LNCAP (cell line): ENCODE measurements at regions not wholly inside any gene's neighbourhood (a gene's known extent, or its start where the extent isn't known, plus 50 kb on each side); places are given as distances from the start of the nearest gene placed in this dataset.

Experiments
- CTCF ChIP-seq: fragments of 450-650 bp; IDR thresholded peaks from 2 replicates; pipeline ENCODE4 v1.5.1; 2017; ENCODE audit warnings: mild to moderate bottlenecking

- TF ChIP-seq CTCF: no peak
Observed at GRCh38 chr22:26732284-26732683, 74.9 kb downstream of the MIAT start.

- TF ChIP-seq CTCF: no peak
Observed at GRCh38 chr22:26734339-26735018, 77.1 kb downstream of the MIAT start.

DNA sequence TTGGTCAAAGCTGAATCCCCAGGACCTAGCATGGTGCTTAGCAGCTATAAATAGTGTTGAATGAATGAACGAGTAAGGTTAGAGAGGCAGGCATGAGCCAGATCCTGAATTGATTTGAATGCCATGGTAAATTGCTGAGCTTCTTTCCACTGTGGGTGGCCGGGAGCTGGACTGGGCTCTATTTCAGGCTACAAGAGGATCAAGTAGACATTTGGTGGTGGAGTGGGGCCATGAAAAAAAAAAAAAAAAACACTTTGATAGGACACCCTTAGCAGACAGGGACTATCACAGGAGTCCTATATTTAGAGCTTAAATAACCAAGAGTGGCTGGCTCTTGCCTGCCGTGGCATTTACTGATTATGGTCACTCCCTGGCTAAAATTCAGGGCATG is 77.6 kb downstream of the MIAT start:
- no peak for TF ChIP-seq CTCF

- no peak for TF ChIP-seq CTCF
Observed at GRCh38 chr22:26737262-26737661, 79.9 kb downstream of the MIAT start.

DNA sequence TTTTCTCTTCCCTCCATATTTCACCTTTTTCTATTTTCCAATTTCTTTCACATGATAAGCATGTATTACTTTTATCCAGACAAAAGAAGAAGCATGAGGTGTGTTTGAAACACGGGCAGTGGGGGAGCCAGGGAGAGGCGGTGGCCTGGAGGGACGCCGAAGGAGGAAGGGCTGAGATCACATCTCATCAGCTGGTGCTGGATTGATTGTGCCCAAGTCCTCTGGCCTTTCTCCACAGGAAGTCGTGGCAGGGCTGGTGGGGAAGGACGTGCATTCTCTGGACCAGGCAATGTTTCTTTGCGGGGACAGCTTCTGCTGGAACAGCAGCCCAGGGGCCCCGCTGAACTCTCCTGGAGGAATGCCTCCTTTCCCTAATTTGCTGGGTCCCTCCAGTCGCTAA is 82.9 kb downstream of the MIAT start:
- no peak for TF ChIP-seq CTCF

GRCh38 chr22:26743149-26743548 is 85.8 kb downstream of the MIAT start:
- TF ChIP-seq CTCF: no peak

DNA sequence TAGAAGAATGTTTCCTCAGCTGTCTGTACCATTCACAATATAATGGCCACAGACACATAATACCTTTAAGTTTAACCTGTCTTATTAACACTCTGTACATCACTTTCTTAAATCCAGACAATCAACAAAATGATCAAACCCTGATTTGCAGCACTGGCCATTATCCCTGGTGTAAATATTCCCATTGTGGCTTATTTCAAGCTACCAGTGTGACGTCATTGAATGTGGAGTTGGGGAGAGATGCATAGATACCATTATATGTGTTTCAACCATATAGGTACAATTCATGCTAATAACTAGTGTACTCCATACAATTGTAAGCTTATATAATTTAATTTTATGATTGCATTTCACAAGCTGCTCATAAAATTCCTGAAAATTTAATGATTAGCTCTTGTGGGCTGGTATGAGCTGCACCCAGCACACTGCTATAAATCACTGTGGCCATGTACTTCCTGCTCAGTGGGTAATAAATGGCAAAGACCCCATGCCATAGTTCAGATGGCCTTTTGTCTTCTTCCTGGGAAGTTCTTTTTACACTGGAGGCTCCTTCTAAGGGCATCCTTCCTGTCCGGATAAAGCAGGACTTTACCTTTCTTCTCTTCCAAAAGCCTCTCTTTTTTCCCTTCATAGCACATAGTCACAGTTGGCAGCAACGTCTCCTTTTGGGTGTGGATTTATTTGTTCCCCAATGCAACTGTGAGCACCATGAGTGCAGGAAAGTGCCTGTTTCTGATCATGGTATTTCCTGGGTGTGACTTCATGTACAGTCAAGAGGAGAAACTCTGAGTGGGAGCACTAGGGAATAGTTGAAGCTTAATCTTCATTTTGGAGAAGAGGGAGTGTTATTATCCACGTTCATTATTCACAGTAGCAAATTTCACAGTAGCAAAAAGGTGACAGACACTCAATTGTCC is 87.8 kb downstream of the MIAT start:
- no peak for TF ChIP-seq CTCF
